Skin of body (tissue), 1 donor: ENCODE measurements at regions not wholly inside any gene's neighbourhood (a gene's known extent, or its start where the extent isn't known, plus 50 kb on each side); places are given as distances from the start of the nearest gene placed in this dataset.
"Not testable (repeated sequence)": the region's sequence is repeated elsewhere in the genome, so short reads cannot be mapped to it uniquely, and the experiment has no call there.

Source experiments
- DNase-seq: peaks from one replicate; lab custom pipeline; 2025; lab: John Stamatoyannopoulos, UW

DNA sequence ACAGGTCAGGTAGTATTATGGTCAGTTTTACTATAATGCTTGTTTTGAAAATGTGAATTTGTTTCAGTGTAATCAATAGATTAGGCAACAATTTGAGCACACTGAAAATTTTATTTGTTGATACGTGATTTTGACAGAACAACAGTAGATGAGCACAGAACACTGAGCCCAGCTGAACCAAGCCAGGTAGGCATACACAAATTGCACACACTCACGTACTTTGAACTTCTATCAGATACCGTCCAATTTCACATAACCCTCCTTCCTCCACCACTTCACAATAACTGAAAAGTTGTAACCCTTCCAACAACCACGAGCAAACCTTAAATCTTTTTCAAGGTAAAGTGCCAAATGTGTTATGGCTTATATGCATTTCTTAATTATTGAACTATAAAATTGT lies 229.5 kb upstream of the TMEFF2 start:
- no peak for DNase-seq

DNA sequence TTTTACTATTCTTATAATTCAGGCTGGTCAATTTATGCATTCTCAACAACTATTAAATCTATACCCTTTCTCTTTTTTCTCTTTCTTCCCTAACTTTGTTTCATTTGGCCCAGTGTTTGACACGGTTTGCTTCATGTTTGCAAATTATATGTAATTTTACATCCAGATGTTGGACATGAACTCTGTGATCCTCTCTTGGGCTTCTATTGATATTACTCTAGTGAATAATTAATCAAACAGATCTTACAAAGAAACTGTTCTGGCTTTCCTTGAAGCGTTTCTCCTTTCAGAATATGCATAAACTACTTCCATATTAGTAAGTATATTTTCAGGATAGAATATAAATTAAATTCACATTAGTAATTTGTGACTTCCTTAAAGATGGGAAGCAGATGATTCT lies 225.1 kb upstream of the TMEFF2 start:
- DNase-seq, result no peak

DNA sequence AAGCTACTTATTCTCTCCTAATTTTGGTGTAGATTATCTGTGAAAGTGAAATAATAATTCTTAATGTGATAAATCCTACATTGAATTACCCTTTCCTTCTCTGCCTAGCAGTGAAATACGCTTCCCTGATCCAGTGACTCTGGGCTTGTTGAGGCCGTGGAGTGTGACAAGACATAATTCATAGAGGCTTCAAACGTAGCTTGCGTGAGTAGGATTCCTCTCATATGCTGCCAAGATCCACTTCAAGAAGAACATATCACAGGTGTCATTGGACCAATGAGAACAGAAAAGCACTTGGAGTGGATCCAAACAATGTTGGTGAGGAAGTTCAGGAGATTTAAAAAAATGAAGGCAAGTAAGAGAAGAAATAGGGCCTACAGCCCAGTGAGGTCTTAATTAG lies 221.3 kb upstream of the TMEFF2 start:
- peak; percentile 19 for DNase-seq

DNA sequence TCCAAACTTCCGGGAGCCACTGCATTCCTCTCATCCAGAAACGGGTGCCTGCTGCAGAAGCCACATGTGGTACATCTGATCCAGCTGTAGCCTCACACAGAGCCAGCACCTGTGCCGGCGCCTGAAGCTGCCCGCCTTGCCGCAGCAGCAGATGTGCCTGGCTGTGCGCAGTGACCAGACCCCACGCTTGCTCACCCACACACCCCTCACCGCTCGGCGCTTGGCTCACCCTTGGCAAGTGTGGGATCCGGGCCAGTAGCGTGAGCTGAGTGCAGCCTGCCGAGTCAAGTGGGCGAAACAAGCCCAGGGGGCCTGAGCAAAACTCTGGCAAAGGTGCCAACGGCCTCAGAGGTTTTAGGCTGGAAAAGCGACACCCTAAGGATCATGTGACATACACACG lies 220.1 kb upstream of the TMEFF2 start:
- no peak for DNase-seq

DNA sequence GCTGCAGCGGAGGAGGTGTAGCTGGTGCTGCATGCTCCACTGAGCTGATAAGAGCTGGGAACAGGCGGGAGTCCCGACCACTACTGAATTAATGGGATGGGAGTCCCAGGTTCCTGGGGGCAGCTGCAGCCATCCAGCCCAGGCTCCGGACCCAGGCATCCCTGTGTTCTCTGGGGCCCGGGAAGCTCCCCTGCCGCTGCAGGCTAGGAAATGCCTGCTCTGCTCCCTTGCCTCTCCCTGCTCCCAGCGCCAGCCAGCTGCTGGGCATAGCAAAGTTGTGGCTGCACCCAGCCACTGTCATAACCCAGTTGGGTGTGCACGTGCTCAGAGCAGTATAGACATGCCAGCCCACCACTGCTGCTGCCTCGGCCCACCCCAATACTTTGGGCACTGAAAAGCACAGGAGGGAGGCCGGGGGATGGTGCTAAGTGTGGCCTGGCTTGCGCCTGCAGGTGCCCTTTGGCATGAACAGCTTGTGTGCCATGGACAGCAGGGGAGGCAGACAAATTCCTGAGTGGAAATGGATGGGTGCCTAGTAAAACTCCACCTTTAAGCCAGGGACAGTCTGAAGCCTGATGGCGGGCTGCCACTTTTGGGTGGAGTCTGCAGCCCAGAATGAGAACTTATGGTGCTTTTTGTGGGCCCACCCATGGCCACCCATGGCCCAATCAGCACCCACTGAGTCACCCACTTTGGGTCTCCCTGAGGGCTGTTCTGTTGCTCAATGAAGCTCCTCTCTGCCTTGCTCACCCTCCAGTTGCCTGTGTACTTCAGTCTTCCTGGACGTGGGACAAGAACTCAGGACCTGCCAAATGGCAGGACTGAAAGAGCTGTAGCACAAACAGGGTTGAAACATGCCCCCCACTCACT lies 219.3 kb upstream of the TMEFF2 start:
- DNase-seq, result no peak

DNA sequence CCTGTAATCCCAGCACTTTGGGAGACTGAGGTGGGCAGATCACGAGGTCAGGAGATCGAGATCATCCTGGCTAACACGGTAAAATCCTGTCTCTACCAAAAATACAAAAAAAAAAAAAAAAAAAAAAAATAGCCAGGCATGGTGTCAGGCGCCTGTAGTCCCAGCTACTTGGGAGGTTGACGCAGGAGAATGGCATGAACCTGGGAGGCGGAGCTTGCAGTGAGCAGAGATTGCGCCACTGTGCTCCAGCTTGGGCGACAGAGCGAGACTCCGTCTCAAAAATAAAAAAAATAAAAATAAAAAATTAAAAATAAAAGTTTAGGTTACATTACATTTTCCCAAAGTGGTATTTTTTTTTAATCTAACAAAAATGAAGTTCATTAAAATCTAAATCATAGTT lies 218.1 kb upstream of the TMEFF2 start:
- DNase-seq, result not testable (repeated sequence)

DNA sequence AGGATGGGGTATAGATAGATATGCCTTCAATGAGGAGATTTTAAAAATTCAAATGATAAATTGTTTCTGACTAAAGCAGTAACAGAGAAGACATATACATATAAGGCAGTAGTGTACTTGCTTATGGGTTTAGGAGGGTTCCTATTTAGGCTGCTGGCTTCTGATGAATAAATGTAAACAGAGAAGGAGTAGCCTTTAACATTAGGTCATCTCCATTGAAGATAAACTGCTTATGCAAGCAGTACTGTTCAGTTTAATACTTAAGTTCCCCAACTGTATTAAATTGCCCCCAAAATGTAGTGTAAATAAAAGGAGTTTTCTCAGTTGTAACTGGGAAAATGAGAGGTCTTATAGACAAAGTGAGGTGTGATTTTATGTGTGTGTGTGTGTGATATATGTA lies 217.7 kb upstream of the TMEFF2 start:
- no peak for DNase-seq

DNA sequence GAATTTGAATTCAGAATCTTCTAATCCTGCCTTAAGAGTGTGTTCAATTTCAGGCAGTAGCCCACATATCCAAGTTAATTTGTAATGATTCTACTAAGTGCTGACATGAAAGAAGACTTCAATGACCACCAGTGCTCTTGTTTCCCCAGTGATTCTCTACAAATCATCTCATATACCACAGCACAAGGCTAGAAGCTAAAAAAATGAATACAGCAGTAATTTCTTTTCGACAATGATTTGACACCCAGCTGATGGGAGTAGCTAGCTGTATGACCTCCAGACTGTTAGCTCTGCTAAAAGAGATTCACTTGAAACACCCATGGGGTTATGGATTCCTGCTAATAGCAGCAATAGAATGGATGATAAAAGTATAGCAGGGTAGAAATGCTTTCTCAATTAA lies 217.0 kb upstream of the TMEFF2 start:
- no peak for DNase-seq

GRCh38 chr2:192410319-192410718 lies 215.6 kb upstream of the TMEFF2 start:
- DNase-seq, result no peak

GRCh38 chr2:192407692-192408091 lies 213.0 kb upstream of the TMEFF2 start:
- no peak for DNase-seq

DNA sequence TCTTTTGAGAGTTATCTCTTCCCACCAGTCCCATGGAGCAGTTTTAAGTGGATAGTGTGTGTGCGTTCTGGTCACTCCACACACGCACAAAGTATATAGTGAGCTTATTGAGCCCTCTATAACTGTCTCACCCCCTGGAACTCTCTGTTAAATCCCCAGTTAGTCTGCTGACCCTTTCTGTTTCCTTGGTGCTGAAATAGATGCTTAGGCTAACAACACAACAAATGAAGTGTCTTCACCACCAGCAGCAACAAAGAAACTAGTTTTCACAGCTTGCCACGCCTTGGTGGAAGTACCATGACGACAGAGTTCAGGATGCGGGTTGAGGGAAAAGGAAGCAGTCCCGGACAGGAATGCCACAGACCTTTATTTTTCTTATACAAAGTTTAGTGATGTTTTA lies 203.5 kb upstream of the TMEFF2 start:
- DNase-seq, result no peak

DNA sequence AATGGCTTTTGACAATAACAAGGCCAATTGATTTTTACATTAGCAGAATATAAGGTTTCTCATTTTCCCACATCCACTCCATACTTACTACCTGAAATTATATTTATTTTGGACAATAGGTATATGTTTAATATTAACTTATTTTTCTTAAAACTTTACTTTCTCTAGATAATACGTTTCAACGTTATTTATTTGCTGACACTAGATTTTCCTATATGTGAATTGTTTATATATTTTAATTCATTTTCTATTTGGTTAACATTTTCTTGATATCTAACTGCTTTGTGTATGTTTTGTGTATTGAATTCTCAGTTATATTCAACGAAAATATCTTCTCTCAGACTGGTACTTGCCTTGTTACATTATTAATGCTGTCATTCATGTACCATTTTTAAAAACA lies 199.9 kb upstream of the TMEFF2 start:
- no peak for DNase-seq

DNA sequence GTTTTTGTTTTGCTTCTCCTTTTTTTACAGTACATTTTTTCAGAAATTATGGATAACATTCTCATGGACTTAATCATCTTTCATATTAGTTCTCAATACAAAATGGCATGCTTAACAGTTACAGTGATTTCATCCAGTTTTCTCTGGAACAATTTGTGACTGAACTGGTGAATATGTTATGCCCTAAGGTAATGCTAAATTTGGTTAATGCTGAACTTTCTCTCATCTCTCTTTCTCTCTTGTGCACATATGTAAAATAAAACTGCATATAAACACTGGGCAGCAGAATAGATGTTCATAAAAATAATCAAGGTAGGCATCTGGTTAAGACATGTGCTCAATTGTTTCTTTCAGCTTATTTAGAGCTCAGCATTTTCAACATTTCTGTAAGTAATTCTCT lies 196.3 kb upstream of the TMEFF2 start:
- DNase-seq, result no peak

DNA sequence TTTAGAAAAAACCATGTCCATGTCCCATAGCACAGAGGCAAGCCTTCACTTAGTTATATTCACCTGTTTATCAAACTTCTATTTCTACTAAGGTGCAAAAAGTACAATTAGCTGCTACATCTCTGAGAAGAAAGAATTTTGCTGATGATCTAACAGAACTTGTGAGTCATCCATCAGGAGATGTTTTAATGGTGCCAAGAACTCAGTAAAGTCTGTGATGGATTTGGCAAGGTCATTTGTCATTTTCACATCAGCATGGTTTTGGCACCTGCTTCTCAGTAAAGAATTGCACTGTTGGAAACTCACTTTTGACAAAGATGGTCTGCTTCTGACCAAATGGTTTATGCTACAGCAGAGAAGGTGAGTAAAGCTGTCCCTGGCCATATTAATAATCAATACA lies 195.7 kb upstream of the TMEFF2 start:
- DNase-seq, result no peak

DNA sequence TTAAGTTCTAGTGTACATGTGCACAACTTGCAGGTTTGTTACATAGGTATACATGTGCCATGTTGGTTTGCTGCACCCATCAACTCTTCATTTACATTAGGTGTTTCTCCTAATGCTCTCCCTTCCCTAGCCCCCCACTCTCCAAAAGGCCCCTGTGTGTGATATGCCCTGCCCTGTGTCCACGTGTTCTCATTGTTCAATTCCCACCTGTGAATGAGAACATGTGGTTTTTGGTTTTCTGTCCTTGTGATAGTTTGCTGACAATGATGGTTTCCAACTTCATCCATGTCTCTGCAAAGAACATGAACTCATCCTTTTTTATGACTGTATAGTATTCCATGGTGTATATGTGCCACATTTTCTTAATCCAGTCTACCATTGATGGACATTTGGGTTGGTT lies 189.5 kb upstream of the TMEFF2 start:
- DNase-seq, result not testable (repeated sequence)

- DNase-seq, result no peak
Observed at GRCh38 chr2:192381082-192381481, 186.3 kb upstream of the TMEFF2 start.

DNA sequence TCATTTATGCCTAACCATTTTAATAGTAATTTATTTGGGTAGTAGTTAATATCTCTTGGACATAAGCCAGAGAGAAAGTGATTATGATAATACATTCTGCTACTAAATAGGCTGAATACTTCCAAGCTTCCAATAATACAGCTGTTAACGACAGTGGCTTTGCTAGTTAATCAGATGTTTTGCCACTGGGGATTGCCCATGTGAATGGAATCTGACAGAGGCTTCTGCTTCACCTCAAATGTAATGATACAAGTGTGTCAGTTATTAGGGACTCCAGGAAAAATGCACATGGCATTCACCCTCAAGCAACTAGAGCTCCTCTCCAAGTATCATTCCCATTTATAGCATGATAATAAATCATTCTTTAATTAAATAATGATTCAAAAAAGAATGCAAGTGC lies 185.0 kb upstream of the TMEFF2 start:
- DNase-seq, result no peak

GRCh38 chr2:192377173-192377572 lies 182.4 kb upstream of the TMEFF2 start:
- no peak for DNase-seq

- no peak for DNase-seq
Observed at GRCh38 chr2:192373754-192374153, 179.0 kb upstream of the TMEFF2 start.

GRCh38 chr2:192373221-192373620 lies 178.5 kb upstream of the TMEFF2 start:
- no peak for DNase-seq

- no peak for DNase-seq
Observed at GRCh38 chr2:192369969-192370368, 175.2 kb upstream of the TMEFF2 start.

DNA sequence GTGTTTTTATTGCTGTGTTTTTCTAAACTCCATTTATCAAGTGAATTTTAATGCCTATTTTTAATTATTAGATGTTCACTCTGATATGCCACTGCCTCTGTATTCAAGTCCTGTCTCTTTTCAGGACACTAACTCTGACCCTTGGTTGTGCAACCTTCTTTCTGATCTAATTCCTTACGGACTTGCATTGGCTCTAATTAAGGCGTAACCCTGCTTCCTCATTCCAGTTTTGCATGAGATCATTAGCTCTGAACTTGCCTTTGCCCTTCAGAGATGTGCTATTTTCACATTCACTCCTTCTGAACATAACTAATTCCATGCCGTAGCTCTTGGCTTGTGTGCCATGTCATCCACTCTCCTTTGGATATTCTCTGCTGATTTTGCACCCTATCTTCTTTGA lies 162.5 kb upstream of the TMEFF2 start:
- DNase-seq, result no peak

- DNase-seq, result no peak
Observed at GRCh38 chr2:192354512-192355244, 159.9 kb upstream of the TMEFF2 start.
